Activated B cell treated with CpG ODN at 0.5 μM for 24 hours (primary cell): ENCODE measurements at regions not wholly inside any gene's neighbourhood (a gene's known extent, or its start where the extent isn't known, plus 50 kb on each side); places are given as distances from the start of the nearest gene placed in this dataset.
"Not testable (repeated sequence)": the region's sequence is repeated elsewhere in the genome, so short reads cannot be mapped to it uniquely, and the experiment has no call there.

Source experiments
- ATAC-seq: fragments of 200-7000 bp; cut with Tn5 transposase; one replicate; pipeline ENCODE4 v1.10.0; 2021; ENCODE audit warnings: low read depth, mild to moderate bottlenecking, moderate library complexity
- CTCF ChIA-PET: fragments of 350-600 bp; sonication (Branson Sonifier 250); formaldehyde crosslinking; loops from one replicate; lab custom pipeline; 2021; ENCODE audit warnings: antibody characterized with exemption; lab: Charles Lee
- POLR2A ChIA-PET: fragments of 350-600 bp; sonication (Branson Sonifier 250); formaldehyde crosslinking; loops from one replicate; lab custom pipeline; 2021; ENCODE audit warnings: antibody characterized with exemption; lab: Charles Lee
- DNase-seq: peaks from one replicate; pipeline ENCODE4 v3.0.0; 2022
- H3K27ac Mint-ChIP-seq: one replicate; pipeline ENCODE4 v1.8.0; 2020; ENCODE audit warnings: mixed read lengths
- H3K27me3 Mint-ChIP-seq: one replicate; pipeline ENCODE4 v1.8.0; 2021; ENCODE audit warnings: mixed read lengths
- H3K36me3 Mint-ChIP-seq: one replicate; pipeline ENCODE4 v1.8.0; 2021; ENCODE audit warnings: low read depth, mixed read lengths
- H3K4me1 Mint-ChIP-seq: one replicate; pipeline ENCODE4 v1.8.0; 2021; ENCODE audit warnings: mixed read lengths
- H3K4me3 Mint-ChIP-seq: one replicate; pipeline ENCODE4 v1.8.0; 2020; ENCODE audit warnings: mild to moderate bottlenecking, mixed read lengths
- H3K9me3 Mint-ChIP-seq: one replicate; pipeline ENCODE4 v1.8.0; 2020; ENCODE audit warnings: mixed read lengths
- intact Hi-C: fragments of 100-400 bp; cut with micrococcal nuclease; formaldehyde crosslinking; loops from one replicate; pipeline ENCODE4 v1.15.1; 2024
- TF ChIP-seq, protein P1 (sequence below): fragments of 200-600 bp; IDR thresholded peaks from one replicate; pipeline ENCODE4 v1.8.0; 2022; ENCODE audit warnings: antibody characterized with exemption, mild to moderate bottlenecking

DNA sequence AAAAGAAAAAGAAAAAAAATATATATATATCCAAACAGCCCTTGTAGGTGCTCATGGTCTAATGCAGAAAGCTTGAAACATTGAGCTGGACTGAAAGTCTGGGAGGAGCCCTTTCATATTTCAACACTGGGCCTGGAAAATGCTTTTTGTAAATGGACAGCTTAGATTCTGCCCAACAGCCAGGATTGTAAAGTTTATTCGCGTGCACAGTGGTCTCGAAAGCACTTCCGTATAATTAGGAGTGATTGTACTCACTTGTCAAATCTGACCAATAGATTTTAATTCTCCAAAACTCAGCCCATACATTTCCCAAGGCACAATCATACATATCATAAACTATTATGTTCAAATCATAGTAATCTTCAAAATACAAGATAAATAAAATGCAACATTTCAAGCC lies 260.1 kb downstream of the COL4A1 start:
- CTCF ChIA-PET, result no interaction called here
- no peak for DNase-seq
- H3K9me3 Mint-ChIP-seq, result no peaks in the 10 kb centered on the region

GRCh38 chr13:110045919-110046318 lies 259.5 kb upstream of the IRS2 start:
- TF ChIP-seq, protein P1, sequence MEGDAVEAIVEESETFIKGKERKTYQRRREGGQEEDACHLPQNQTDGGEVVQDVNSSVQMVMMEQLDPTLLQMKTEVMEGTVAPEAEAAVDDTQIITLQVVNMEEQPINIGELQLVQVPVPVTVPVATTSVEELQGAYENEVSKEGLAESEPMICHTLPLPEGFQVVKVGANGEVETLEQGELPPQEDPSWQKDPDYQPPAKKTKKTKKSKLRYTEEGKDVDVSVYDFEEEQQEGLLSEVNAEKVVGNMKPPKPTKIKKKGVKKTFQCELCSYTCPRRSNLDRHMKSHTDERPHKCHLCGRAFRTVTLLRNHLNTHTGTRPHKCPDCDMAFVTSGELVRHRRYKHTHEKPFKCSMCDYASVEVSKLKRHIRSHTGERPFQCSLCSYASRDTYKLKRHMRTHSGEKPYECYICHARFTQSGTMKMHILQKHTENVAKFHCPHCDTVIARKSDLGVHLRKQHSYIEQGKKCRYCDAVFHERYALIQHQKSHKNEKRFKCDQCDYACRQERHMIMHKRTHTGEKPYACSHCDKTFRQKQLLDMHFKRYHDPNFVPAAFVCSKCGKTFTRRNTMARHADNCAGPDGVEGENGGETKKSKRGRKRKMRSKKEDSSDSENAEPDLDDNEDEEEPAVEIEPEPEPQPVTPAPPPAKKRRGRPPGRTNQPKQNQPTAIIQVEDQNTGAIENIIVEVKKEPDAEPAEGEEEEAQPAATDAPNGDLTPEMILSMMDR, result no peak
- no peak for ATAC-seq
- Mint-ChIP-seq H3K4me3 (no peak overlapping the region), H3K27me3 (peaks cover 10% of the 10 kb centered on the region), H3K27ac (no peak overlapping the region), H3K4me1 (no peaks in the 10 kb centered on the region), H3K36me3 (no peaks in the 10 kb centered on the region), H3K9me3 (no peaks in the 10 kb centered on the region)
- POLR2A ChIA-PET, result no interaction called here
- intact Hi-C loops, result no loop called here
- CTCF ChIA-PET, result no interaction called here
- no peak for DNase-seq

More for the DNA sequence above, 260.1 kb downstream of the COL4A1 start:
- Mint-ChIP-seq H3K4me1 (no peaks in the 10 kb centered on the region), H3K27ac (no peak overlapping the region), H3K4me3 (no peak overlapping the region), H3K36me3 (no peaks in the 10 kb centered on the region), H3K27me3 (peaks cover 10% of the 10 kb centered on the region)
- no peak for ATAC-seq
- POLR2A ChIA-PET, result no interaction called here
- TF ChIP-seq, protein P1, result no peak
- intact Hi-C loops, result no loop called here

- Mint-ChIP-seq H3K9me3 (no peaks in the 10 kb centered on the region), H3K27ac (no peak overlapping the region), H3K4me1 (no peaks in the 10 kb centered on the region), H3K4me3 (no peak overlapping the region), H3K36me3 (no peaks in the 10 kb centered on the region), H3K27me3 (peaks cover 10% of the 10 kb centered on the region)
- CTCF ChIA-PET, result no interaction called here
- DNase-seq (no peak), ATAC-seq (no peak)
- TF ChIP-seq, protein P1, result no peak
- intact Hi-C loops, result no loop called here
- POLR2A ChIA-PET, result no interaction called here
These were observed 258.8 kb upstream of the IRS2 start for GRCh38 chr13:110045202-110045601.

DNA sequence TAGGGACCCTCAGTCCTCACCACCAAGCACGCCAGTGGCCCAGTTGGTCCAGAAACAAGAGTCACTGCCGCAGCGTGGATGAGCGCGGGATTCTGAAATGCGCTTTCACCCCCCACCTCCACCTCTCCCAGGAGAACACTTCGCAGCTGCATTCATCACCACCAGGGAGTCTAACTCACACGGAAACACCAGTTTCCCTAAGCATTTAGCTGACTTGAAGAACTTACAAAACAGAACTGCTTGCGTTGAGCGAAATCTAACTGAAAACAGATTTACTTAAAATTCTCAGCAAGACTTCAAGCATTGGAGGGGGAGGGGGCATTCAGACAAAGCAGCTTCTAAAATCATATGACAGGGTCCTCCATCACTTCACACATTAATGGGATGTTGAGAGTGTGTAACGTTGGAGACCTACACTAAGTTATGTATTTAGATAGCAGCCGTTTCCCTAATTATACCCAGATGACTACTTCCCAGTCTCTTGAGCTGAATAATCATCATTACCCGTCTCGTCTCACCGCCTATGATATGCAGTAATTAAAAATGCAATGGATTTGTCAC lies 258.2 kb upstream of the IRS2 start:
- no peak overlapping the region for H3K4me3 Mint-ChIP-seq
- no peak for ATAC-seq
- H3K36me3 Mint-ChIP-seq, result no peaks in the 10 kb centered on the region
- ChIA-PET CTCF (no interaction called here), POLR2A (no interaction called here)
- intact Hi-C loops, result no loop called here
- H3K27me3 Mint-ChIP-seq, result peaks cover 10% of the 10 kb centered on the region
- H3K4me1 Mint-ChIP-seq, result no peaks in the 10 kb centered on the region
- no peaks in the 10 kb centered on the region for H3K9me3 Mint-ChIP-seq
- H3K27ac Mint-ChIP-seq, result no peak overlapping the region
- TF ChIP-seq, protein P1, result no peak
- DNase-seq, result no peak

DNA sequence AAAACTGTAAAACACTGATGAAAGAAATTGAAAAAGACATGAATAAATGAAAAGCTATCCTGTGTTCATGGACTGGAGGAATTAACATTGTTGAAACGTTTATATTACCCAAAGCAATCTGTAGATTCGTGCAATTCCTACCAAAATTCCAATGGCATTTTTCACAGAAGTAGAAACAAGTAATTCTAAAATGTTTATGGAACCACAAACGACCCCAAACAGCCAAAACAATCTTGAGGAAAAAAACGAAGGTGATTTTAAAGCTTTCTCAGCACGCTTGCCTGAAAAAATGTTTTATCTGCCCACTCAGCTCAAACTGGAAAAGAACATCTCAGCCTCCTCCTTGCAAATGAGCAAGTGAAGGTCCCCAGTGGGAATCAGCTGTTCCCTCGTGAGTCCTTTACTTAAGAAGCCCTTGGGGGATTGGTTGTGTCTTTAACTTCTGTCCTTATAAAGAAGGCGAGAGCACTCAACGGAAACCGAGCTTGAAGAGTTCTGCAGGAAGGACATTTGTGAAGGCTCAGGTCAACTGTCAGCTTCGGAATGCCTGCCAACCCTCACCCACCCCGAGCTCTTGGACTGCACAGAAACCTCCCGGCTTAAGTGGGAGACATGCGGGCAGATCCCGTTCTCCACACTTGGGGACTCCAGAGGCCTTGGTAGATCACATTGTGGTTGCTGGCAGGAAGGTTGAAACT lies 256.0 kb upstream of the IRS2 start:
- TF ChIP-seq, protein P1, result no peak
- Mint-ChIP-seq H3K4me3 (no peak overlapping the region), H3K36me3 (no peaks in the 10 kb centered on the region), H3K27ac (no peak overlapping the region), H3K4me1 (no peaks in the 10 kb centered on the region), H3K27me3 (peaks cover 6% of the 10 kb centered on the region), H3K9me3 (no peaks in the 10 kb centered on the region)
- CTCF ChIA-PET, result no interaction called here
- intact Hi-C loops, result no loop called here
- ATAC-seq, result no peak
- POLR2A ChIA-PET, result no interaction called here
- DNase-seq, result no peak

DNA sequence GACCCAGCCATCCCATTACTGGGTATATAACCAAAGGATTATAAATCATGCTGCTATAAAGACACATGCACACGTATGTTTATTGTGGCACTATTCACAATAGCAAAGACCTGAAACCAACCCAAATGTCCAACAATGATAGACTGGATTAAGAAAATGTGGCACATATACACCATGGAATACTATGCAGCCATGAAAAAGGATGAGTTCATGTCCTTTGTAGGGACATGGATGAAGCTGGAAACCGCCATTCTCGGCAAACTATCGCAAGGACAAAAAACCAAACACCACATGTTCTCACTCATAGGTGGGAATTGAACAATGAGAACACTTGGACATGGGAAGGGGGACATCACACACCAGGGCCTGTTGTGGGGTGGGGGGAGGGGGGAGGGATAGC lies 255.3 kb upstream of the IRS2 start:
- DNase-seq, H3K9me3 Mint-ChIP-seq, H3K4me1 Mint-ChIP-seq, POLR2A ChIA-PET, H3K36me3 Mint-ChIP-seq, ATAC-seq, H3K27ac Mint-ChIP-seq, H3K27me3 Mint-ChIP-seq, intact Hi-C loops, H3K4me3 Mint-ChIP-seq, CTCF ChIA-PET: not testable (repeated sequence)
